GM18870 (cell line): ENCODE measurements at regions not wholly inside any gene's neighbourhood (a gene's known extent, or its start where the extent isn't known, plus 50 kb on each side); places are given as distances from the start of the nearest gene placed in this dataset.
A peak's percentile ranks its signal among the peaks of the same experiment; 100 is the strongest.
"Not testable (repeated sequence)": the region's sequence is repeated elsewhere in the genome, so short reads cannot be mapped to it uniquely, and the experiment has no call there.

Experiments used
- ATAC-seq: cut with Tn5 transposase; IDR thresholded peaks from one replicate; pipeline ENCODE4 v1.9.1; 2021; ENCODE audit warnings: moderate library complexity; ENCODE audit not compliant: unreplicated experiment

GRCh38 chr10:9301148-9301547 is 1246.7 kb downstream of the GATA3 start:
- ATAC-seq: no peak

- no peak for ATAC-seq
Observed at GRCh38 chr10:9301554-9301953, 1247.1 kb downstream of the GATA3 start.

GRCh38 chr10:9302140-9302746 is 1247.8 kb downstream of the GATA3 start:
- no peak for ATAC-seq

GRCh38 chr10:9305018-9305655 is 1250.6 kb downstream of the GATA3 start:
- ATAC-seq: no peak

- no peak for ATAC-seq
Observed at GRCh38 chr10:9311702-9312499, 1257.4 kb downstream of the GATA3 start.

GRCh38 chr10:9315292-9315691 is 1260.8 kb downstream of the GATA3 start:
- ATAC-seq: no peak

- ATAC-seq: peak; percentile 84
Observed at GRCh38 chr10:9331583-9332008, 1277.1 kb downstream of the GATA3 start.

- ATAC-seq: no peak
Observed at GRCh38 chr10:9334270-9334669, 1279.8 kb downstream of the GATA3 start.

- ATAC-seq: no peak
Observed at GRCh38 chr10:9339716-9340115, 1285.2 kb downstream of the GATA3 start.

GRCh38 chr10:9342885-9343570 is 1288.5 kb downstream of the GATA3 start:
- no peak for ATAC-seq

GRCh38 chr10:9347933-9348332 is 1293.4 kb downstream of the GATA3 start:
- ATAC-seq: not testable (repeated sequence)

- ATAC-seq: no peak
Observed at GRCh38 chr10:9357471-9357870, 1303.0 kb downstream of the GATA3 start.

GRCh38 chr10:9362721-9363120 is 1308.2 kb downstream of the GATA3 start:
- no peak for ATAC-seq

GRCh38 chr10:9379183-9379582 is 1324.7 kb downstream of the GATA3 start:
- no peak for ATAC-seq

- no peak for ATAC-seq
Observed at GRCh38 chr10:9381733-9382532, 1327.4 kb downstream of the GATA3 start.

- no peak for ATAC-seq
Observed at GRCh38 chr10:9382533-9382866, 1328.0 kb downstream of the GATA3 start.

- no peak for ATAC-seq
Observed at GRCh38 chr10:9390516-9390915, 1336.0 kb downstream of the GATA3 start.

GRCh38 chr10:9399275-9399983 is 1344.9 kb downstream of the GATA3 start:
- no peak for ATAC-seq

- not testable (repeated sequence) for ATAC-seq
Observed at GRCh38 chr10:9402067-9402466, 1347.6 kb downstream of the GATA3 start.
